ENCODE measurements at regions not wholly inside any gene's neighbourhood (a gene's known extent, or its start where the extent isn't known, plus 50 kb on each side); places are given as distances from the start of the nearest gene placed in this dataset.

DNA sequence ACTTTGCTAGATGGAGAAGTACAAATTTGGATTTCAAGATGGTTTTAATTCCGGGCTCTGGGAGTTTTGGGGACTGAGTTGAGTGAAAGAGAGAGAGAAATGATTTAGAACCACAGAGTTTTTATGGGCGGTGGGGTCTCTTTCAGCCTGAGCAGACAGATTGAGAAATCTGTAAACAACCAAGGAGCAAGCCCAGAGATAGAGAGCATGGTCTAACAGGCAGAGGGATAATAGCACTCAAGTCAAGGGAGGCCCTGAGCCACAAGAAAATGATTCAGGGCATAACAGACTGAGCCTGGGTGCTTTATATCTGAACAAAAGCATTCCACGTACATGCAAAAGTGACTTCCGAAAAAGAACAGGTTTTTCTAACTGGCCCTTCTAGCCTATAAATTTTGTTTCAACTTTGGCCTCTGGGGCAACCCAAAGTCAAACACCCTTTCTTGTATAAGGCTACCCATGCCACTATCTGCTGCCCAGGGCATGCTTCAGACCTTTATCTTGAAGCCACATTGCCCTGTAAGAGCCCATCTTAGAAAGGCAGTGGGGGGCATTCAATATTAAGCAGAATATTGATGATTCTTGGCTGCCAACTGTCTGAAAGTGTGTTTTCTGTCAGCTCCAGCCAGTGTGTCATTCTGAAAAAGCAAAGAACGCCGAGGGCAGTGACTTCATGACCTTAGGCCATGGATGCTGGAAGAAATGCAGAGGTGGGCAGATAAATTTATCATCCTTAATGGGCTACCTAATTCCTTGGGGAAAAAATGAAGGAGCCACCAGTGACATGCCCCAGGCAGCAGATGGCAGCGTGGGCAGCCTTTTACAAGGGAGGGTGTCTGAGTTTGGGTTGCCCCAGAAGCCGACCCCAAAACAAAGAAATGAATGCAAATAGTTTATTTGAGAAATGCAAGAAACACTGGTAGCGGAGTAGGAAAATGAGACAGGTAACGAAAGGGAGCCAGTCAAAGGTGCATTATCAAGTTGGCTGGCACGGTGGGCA, 637.6 kb downstream of the MID1IP1 start:
- POLR2A ChIA-PET = no interaction called here
- TF ChIP-seq, protein P1, sequence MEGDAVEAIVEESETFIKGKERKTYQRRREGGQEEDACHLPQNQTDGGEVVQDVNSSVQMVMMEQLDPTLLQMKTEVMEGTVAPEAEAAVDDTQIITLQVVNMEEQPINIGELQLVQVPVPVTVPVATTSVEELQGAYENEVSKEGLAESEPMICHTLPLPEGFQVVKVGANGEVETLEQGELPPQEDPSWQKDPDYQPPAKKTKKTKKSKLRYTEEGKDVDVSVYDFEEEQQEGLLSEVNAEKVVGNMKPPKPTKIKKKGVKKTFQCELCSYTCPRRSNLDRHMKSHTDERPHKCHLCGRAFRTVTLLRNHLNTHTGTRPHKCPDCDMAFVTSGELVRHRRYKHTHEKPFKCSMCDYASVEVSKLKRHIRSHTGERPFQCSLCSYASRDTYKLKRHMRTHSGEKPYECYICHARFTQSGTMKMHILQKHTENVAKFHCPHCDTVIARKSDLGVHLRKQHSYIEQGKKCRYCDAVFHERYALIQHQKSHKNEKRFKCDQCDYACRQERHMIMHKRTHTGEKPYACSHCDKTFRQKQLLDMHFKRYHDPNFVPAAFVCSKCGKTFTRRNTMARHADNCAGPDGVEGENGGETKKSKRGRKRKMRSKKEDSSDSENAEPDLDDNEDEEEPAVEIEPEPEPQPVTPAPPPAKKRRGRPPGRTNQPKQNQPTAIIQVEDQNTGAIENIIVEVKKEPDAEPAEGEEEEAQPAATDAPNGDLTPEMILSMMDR (IDR thresholded peaks at IDR 0.05; ENCODE audit: insufficient read depth, low read length, missing control alignments) = no peak
- H3K4me3 ChIP-seq (ENCODE audit: low read depth, low read length) = no peak overlapping the region
- CTCF ChIA-PET = no interaction called here
- DNase-seq (ENCODE audit: low read depth, low spot score) = no peak

DNA sequence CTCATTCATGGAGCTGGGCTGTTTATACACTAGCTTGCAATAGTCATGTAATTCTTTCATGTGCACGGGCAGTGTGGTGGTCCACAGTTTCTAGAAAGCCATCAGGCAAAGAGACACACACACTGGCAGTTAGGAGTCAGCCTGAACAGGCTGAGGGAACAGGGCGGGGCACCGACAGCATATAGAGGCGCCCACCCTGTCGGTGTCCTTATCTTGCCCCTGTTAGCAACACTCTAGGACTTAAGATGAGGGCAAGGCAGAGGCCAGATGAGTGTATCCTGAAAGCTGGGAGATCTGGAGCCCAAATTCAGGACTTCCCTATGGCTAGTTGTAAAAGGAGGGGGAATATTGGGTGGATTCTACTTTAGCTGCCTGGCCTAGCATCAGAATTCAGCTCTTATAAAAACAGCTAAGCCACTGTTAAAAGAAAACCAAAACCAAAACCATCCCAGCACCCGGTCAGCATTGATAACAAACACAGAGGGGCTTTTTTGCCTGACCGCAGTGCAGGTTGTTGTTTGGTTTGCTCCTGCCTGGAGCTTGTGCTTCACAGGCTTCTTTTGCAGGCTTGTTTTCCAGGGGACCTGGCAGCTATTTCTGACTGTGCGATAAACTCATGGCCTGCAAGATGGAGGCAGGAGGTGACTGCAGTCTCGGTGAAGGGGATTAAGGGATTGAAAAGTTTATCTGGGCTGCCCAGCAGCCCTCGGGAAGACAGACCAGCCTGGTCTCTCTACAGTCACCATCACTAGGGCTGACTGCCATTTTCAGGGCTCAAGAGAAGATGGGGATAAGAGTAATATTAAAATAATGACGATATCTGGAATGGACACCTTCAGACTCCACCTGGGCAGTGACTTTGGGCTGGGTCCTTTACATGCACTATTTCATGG, 638.9 kb downstream of the MID1IP1 start:
- DNase-seq (ENCODE audit: low read depth, low spot score) = no peak
- ChIA-PET POLR2A (no interaction called here), CTCF (no interaction called here)
- TF ChIP-seq, protein P1 (IDR thresholded peaks at IDR 0.05; ENCODE audit: insufficient read depth, low read length, missing control alignments) = no peak
- H3K4me3 ChIP-seq (ENCODE audit: low read depth, low read length) = no peak overlapping the region

DNA sequence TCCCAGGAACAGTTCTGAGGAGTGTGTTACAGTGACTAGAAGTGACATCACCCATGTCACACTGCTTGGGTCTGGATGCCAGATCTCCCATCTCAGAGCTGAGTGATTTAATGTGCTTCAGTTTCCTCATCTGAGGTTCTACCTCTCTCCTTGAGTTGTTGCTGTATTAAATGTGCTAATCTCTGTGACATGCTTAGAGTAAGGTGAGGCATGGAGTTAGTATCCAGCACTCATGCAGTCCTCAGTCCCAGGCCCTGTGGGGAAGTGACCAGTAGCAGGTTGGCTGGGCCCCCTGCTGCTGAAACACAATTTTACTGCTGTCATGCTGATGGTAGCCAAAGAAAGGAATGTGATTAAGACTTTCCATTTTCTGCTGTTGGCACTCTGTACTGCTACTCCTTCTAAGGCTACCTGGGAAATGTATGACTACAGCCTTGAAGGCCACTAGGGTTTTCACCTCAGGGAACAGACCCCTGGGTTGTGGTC, 639.6 kb downstream of the MID1IP1 start:
- ChIA-PET POLR2A (no interaction called here), CTCF (no interaction called here)
- DNase-seq (ENCODE audit: low read depth, low spot score) = no peak
- TF ChIP-seq, protein P1 (IDR thresholded peaks at IDR 0.05; ENCODE audit: insufficient read depth, low read length, missing control alignments) = no peak
- no peak overlapping the region for H3K4me3 ChIP-seq (ENCODE audit: low read depth, low read length)

DNA sequence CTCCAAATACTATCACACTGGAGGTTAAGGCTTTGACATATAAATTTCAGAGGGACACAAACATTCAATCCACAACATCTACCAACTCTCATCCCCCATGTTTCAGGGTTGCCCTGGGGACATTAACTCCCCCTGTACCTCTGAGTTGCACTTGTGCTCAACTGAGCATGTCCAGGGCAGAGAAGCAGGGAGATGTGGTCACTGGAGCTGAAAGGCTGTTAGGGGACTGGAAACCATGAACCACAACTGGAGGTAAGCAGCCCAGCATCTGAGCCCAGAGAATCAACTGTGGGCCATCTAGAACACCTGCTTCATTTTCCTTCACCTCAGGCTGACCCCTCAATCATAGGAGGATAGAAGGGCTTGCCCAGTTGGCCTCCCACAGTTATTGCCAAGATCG, 641.1 kb downstream of the MID1IP1 start:
- no peak overlapping the region for H3K4me3 ChIP-seq (ENCODE audit: low read depth, low read length)
- TF ChIP-seq, protein P1 (IDR thresholded peaks at IDR 0.05; ENCODE audit: insufficient read depth, low read length, missing control alignments) = no peak
- ChIA-PET CTCF (no interaction called here), POLR2A (no interaction called here)
- DNase-seq (ENCODE audit: low read depth, low spot score) = no peak

DNA sequence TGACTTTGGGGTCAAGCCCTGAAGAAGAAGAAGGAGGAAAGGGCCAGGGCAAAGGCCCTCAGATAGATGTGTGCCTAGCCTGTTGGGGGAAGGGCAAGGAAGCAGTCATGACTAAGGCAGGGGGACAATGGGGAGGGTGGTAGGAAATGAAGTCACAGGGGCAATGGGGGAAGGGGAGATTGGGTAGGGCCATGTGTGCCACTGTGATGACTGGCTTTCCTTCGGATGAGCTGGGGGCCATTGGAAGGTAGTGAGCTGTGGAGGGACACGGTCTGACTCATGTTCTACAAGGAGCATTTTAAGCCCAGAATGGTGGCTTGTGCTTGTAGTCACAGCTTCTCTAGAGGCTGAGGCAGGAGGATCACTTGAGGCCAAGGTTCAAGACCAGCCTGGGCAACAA, 642.0 kb downstream of the MID1IP1 start:
- H3K4me3 ChIP-seq (ENCODE audit: low read depth, low read length) = no peak overlapping the region
- TF ChIP-seq, protein P1 (IDR thresholded peaks at IDR 0.05; ENCODE audit: insufficient read depth, low read length, missing control alignments) = no peak
- no peak for DNase-seq (ENCODE audit: low read depth, low spot score)
- ChIA-PET POLR2A (no interaction called here), CTCF (no interaction called here)

DNA sequence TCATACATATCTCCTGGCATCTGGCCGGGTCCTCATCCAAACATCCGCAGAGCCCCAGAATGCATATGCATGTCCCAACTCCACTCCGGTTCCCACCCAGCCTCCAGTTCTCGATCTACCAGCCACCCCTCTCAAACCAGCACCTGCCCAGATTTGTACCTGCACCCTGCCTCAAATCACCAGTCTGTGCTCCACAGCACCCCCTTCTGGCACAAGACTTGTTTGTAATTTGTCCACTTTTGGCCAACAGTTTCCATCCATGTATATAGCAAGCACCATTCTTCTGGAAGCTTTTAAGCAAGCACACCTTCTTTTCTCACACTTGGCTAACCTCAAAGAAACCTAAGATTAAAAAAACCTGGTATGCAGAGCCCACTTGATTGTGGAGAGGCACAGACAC, 644.1 kb downstream of the MID1IP1 start:
- POLR2A ChIA-PET = no interaction called here

More for the DNA sequence above, 644.1 kb downstream of the MID1IP1 start:
- CTCF ChIA-PET = no interaction called here
- TF ChIP-seq, protein P1 (IDR thresholded peaks at IDR 0.05; ENCODE audit: insufficient read depth, low read length, missing control alignments) = no peak
- DNase-seq (ENCODE audit: low read depth, low spot score) = no peak
- H3K4me3 ChIP-seq (ENCODE audit: low read depth, low read length) = no peak overlapping the region
